ENCODE measurements at regions not wholly inside any gene's neighbourhood (a gene's known extent, or its start where the extent isn't known, plus 50 kb on each side); places are given as distances from the start of the nearest gene placed in this dataset.

GRCh38 chr5:33244441-33245150 is 196.2 kb upstream of the TARS1 start:
- no peak for DNase-seq
- no peak for TF ChIP-seq EP300 (IDR thresholded peaks at IDR 0.05)
- Histone ChIP-seq H3K4me1 (peaks cover 0 to 8% (median 5%) of the 10 kb centered on the region in 4 donors), H3K27me3 (no peaks in the 10 kb centered on the region), H3K9me3 (no peaks in the 10 kb centered on the region), H3K27ac (no peak overlapping the region), H3K36me3 (no peaks in the 10 kb centered on the region), H3K4me3 (no peak overlapping the region)
- 80% methylated on average over 4 of the region's 4 CpGs for WGBS, 2 donors
- no peak for ATAC-seq (ENCODE audit: low FRiP score in 2 of 2)

GRCh38 chr5:33254579-33254978 is 186.2 kb upstream of the TARS1 start:
- no peak overlapping the region for H3K4me3 ChIP-seq
- no peaks in the 10 kb centered on the region for H3K4me1 ChIP-seq
- DNase-seq, result no peak
- ATAC-seq (ENCODE audit: low FRiP score in 2 of 2), result no peak
- no peaks in the 10 kb centered on the region for H3K27me3 ChIP-seq
- no peak for TF ChIP-seq POLR2A (IDR thresholded peaks at IDR 0.05)
- TF ChIP-seq CTCF (IDR thresholded peaks at IDR 0.05), result no peak
- no peak for TF ChIP-seq EP300 (IDR thresholded peaks at IDR 0.05)
- no peak for TF ChIP-seq POLR2AphosphoS5 (IDR thresholded peaks at IDR 0.05)
- 58 to 76% methylated on average over 1 of the region's 1 CpG for WGBS, 2 donors
- no peaks in the 10 kb centered on the region for H3K36me3 ChIP-seq
- no peak overlapping the region for H3K27ac ChIP-seq
- no peaks in the 10 kb centered on the region for H3K9me3 ChIP-seq

- peak in 1 of 2 donors; percentile 90 for ATAC-seq (ENCODE audit: low FRiP score in 2 of 2)
- H3K36me3 ChIP-seq, result no peaks in the 10 kb centered on the region
- H3K27ac ChIP-seq, result no peak overlapping the region
- no peaks in the 10 kb centered on the region for H3K9me3 ChIP-seq
- 85 to 86% methylated on average over 4 of the region's 4 CpGs for WGBS, 2 donors
- DNase-seq, result no peak
- no peak overlapping the region for H3K4me3 ChIP-seq
- no peaks in the 10 kb centered on the region for H3K4me1 ChIP-seq
- TF ChIP-seq POLR2A (IDR thresholded peaks at IDR 0.05) (no peak), CTCF (IDR thresholded peaks at IDR 0.05) (no peak), POLR2AphosphoS5 (IDR thresholded peaks at IDR 0.05) (no peak), EP300 (IDR thresholded peaks at IDR 0.05) (no peak)
- no peaks in the 10 kb centered on the region for H3K27me3 ChIP-seq
Observed at GRCh38 chr5:33257807-33258429, 182.8 kb upstream of the TARS1 start.

- no peaks in the 10 kb centered on the region for H3K4me1 ChIP-seq
- H3K4me3 ChIP-seq, result no peak overlapping the region
- DNase-seq (no peak), ATAC-seq (ENCODE audit: low FRiP score in 2 of 2) (peak in 1 of 2 donors; percentile 32)
- no peaks in the 10 kb centered on the region for H3K27me3 ChIP-seq
- no peaks in the 10 kb centered on the region for H3K9me3 ChIP-seq
- no peaks in the 10 kb centered on the region for H3K36me3 ChIP-seq
- WGBS, 2 donors, result 84 to 93% methylated on average over 2 of the region's 2 CpGs
- no peak overlapping the region for H3K27ac ChIP-seq
- TF ChIP-seq POLR2AphosphoS5 (IDR thresholded peaks at IDR 0.05) (no peak), CTCF (IDR thresholded peaks at IDR 0.05) (no peak), EP300 (IDR thresholded peaks at IDR 0.05) (no peak), POLR2A (IDR thresholded peaks at IDR 0.05) (no peak)
Observed at GRCh38 chr5:33258553-33258952, 182.2 kb upstream of the TARS1 start.

- no peaks in the 10 kb centered on the region for H3K4me1 ChIP-seq
- 85 to 93% methylated on average over 2 of the region's 2 CpGs for whole genome bisulfite sequencing, 2 donors
- ATAC-seq (ENCODE audit: low FRiP score in 2 of 2), result no peak
- H3K27ac ChIP-seq, result no peak overlapping the region
- H3K36me3 ChIP-seq, result no peaks in the 10 kb centered on the region
- no peak for TF ChIP-seq POLR2A (IDR thresholded peaks at IDR 0.05)
- no peak for TF ChIP-seq POLR2AphosphoS5 (IDR thresholded peaks at IDR 0.05)
- no peak for TF ChIP-seq EP300 (IDR thresholded peaks at IDR 0.05)
- no peak for TF ChIP-seq CTCF (IDR thresholded peaks at IDR 0.05)
- no peaks in the 10 kb centered on the region for H3K27me3 ChIP-seq
- peaks cover 0 to 4% (median 0%) of the 10 kb centered on the region in 4 donors for H3K9me3 ChIP-seq
- DNase-seq, result no peak
- H3K4me3 ChIP-seq, result no peak overlapping the region
Observed at GRCh38 chr5:33260098-33260497, 180.7 kb upstream of the TARS1 start.
